GM12878 (cell line): ENCODE measurements at regions not wholly inside any gene's neighbourhood (a gene's known extent, or its start where the extent isn't known, plus 50 kb on each side); places are given as distances from the start of the nearest gene placed in this dataset. TPM values are rescaled to one million over a fixed set of nuclear protein-coding genes. Genes with fewer than 3 reads are reported as not detected.

Experiments used
- ATAC-seq: fragments of 200-7000 bp; cut with Tn5 transposase; 3 replicates; pipeline ENCODE4 v1.9.1; 2020; ENCODE audit warnings: mild to moderate bottlenecking, moderate library complexity
- BruUV-seq: library from RNA; stranded (reverse); fragments of 400-500 nt; replicated peaks from 2 replicates; lab custom pipeline; 2021; lab: Mats Ljungman, UMichigan
- CTCF ChIA-PET: fragments of 300-600 bp; sonication (Branson Sonifier 250); formaldehyde crosslinking; extraction: SDS; loops from one replicate; lab custom pipeline; 2021; ENCODE audit warnings: inconsistent platforms; lab: Yijun Ruan, JAX
- POLR2A ChIA-PET: fragments of 350-600 bp; formaldehyde crosslinking; extraction: SDS; loops from one replicate; lab custom pipeline; 2021; ENCODE audit warnings: inconsistent platforms; lab: Charles Lee
- RAD21 ChIA-PET: fragments of 300-600 bp; sonication (Branson Sonifier 250); formaldehyde crosslinking; loops from one replicate; lab custom pipeline; 2023; ENCODE audit warnings: antibody characterized with exemption; ENCODE audit not compliant: unreplicated experiment; lab: Charles Lee
- SMC1A ChIA-PET: fragments of 300-600 bp; sonication (Branson Sonifier 250); formaldehyde crosslinking; loops from one replicate; lab custom pipeline; 2023; ENCODE audit not compliant: unreplicated experiment, uncharacterized antibody; lab: Charles Lee
- DNase-seq: peaks from one replicate; pipeline ENCODE4 v3.0.0-alpha.2; 2011; ENCODE audit warnings: low read depth, low spot score
- FAIRE-seq: peaks from 3 replicates; lab custom pipeline; 2011; peaks lifted over from hg19 to GRCh38; lab: Jason Lieb, UNC
- H2AFZ ChIP-seq: 2 replicates; pipeline ENCODE4 v1.6.0; 2011; ENCODE audit warnings: low read depth, low read length, control low read depth; ENCODE audit not compliant: control insufficient read depth
- H3K27ac ChIP-seq: 2 replicates; pipeline ENCODE4 v1.5.1; 2011; ENCODE audit warnings: control low read depth; ENCODE audit not compliant: control insufficient read depth, insufficient read depth
- H3K27me3 ChIP-seq, 2 experiments: replicated peaks in 1 of 2; 2 replicates each; pipeline versions ENCODE4 v1.6.0 to v1.6.1; 2011; ENCODE audit warnings: low read length in 1 of 2; ENCODE audit not compliant: control insufficient read depth in 2 of 2, insufficient read depth in 2 of 2
- H3K36me3 ChIP-seq, 2 experiments: 2 replicates each; pipeline ENCODE4 v1.5.1; 2011; ENCODE audit warnings: low read length in 1 of 2; ENCODE audit not compliant: control insufficient read depth in 2 of 2, insufficient read depth in 2 of 2
- H3K4me1 ChIP-seq: 2 replicates; pipeline ENCODE4 v1.6.1; 2011; ENCODE audit warnings: mild to moderate bottlenecking, low read length, moderate library complexity, mixed read lengths; ENCODE audit not compliant: control insufficient read depth, insufficient read depth
- H3K4me2 ChIP-seq: 2 replicates; pipeline ENCODE4 v1.6.0; 2011; ENCODE audit warnings: control low read depth; ENCODE audit not compliant: control insufficient read depth, insufficient read depth
- H3K4me3 ChIP-seq: fragments of 200-600 bp; sonication (generic); 2 replicates; pipeline ENCODE4 v1.5.1; 2016
- H3K79me2 ChIP-seq: 2 replicates; pipeline ENCODE4 v1.6.0; 2011; ENCODE audit warnings: low read length; ENCODE audit not compliant: control insufficient read depth, insufficient read depth
- H3K9ac ChIP-seq: 2 replicates; pipeline ENCODE4 v1.8.0; 2011; ENCODE audit warnings: low read length, control low read depth, mixed read lengths; ENCODE audit not compliant: control insufficient read depth, insufficient read depth
- H3K9me3 ChIP-seq: replicated peaks from 3 replicates; pipeline ENCODE4 v1.5.1; 2011; ENCODE audit warnings: mild to moderate bottlenecking, low read length; ENCODE audit not compliant: control insufficient read depth, insufficient read depth
- H4K20me1 ChIP-seq: 2 replicates; pipeline ENCODE4 v1.6.0; 2011; ENCODE audit not compliant: control insufficient read depth, insufficient read depth
- SIX5 ChIP-seq: IDR thresholded peaks from 2 replicates; pipeline ENCODE4 v1.6.1; 2011; ENCODE audit warnings: mild to moderate bottlenecking, low read depth, low read length, moderate library complexity; ENCODE audit not compliant: severe bottlenecking
- ZNF274 ChIP-seq: IDR thresholded peaks from one replicate; pipeline ENCODE4 v1.8.0; 2011; ENCODE audit not compliant: insufficient read length, insufficient read depth
- WGBS: methylation state at CpG from one replicate; pipeline ENCODE4 v1.1.6; 2016; ENCODE audit warnings: low lambda C conversion rate; ENCODE audit not compliant: insufficient replicate concordance, insufficient coverage; ENCODE audit errors: missing lambda C conversion rate; 5-methylcytosine and 5-hydroxymethylcytosine counted together
- in situ Hi-C: fragments of 300-500 bp; cut with MboI; formaldehyde crosslinking; loops from 9 replicates; pipeline ENCODE4 v1.14.3; 2018; ENCODE audit warnings: mixed read lengths
- intact Hi-C: fragments of 100-400 bp; cut with micrococcal nuclease; formaldehyde crosslinking; loops from one replicate; pipeline ENCODE4 v1.14.2; 2022; ENCODE audit not compliant: unreplicated experiment
- small RNA-seq: library from RNA; depleted of rRNA; stranded (forward); fragments of <200 nt; gene quantifications from one replicate; pipeline ENCODE3, GENCODE V24; 2014
- TF ChIP-seq, protein P1 (sequence below): fragments of 450-650 bp; IDR thresholded peaks from 2 replicates; pipeline ENCODE4 v1.6.1; 2017; ENCODE audit warnings: mild to moderate bottlenecking
- TF ChIP-seq, protein P2 (sequence below): fragments of 450-650 bp; formaldehyde crosslinking; IDR thresholded peaks from 2 replicates; pipeline ENCODE4 v1.4.0; 2022; ENCODE audit warnings: mild to moderate bottlenecking, moderate library complexity

DNA sequence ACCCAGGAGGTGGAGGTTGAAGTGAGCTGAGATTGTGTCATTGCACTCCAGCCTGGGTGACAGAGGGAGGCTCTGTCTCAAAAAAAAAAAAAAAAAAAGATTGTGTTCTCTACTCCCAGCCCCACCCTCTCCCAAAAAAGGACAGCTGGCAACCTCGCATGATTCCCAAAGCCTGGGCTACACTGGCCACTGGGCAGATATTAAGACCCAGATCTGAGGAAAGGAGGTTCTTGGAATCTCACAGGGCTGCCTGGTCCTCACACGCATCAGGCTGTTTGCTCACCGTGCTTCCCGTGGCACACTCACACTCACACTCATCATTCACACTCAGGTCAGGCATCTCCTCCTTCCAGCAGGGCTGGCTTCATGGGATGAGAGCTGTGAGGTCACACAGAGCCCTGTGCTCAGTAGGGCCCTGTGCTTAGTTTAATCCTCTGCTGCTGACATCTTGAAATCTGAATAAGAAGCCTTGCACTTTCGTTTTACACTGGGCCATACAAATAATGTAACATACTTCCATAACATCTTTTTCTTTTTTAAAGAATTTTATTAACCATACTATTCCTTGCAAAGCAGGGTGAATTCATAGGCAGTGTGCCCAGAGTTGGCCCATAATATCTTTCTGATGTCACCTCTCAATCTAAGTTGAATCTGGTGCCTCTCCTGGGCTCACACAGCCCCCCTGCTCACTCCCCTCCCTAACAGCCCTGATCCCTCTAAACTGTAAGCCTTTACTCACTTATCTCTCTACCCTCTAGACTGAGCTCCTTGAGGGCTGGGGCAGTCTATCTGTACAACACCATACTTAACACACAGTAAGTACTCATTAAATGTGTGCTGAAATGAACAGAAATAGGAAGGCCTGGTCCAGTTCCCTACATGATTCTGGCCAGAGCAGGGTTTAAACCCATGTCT is 50.2 kb upstream of the C15orf39 start:
- H3K79me2 ChIP-seq: no peaks in the 10 kb centered on the region
- H3K27me3 ChIP-seq: no peaks in the 10 kb centered on the region
- ChIA-PET SMC1A (interaction anchor here (0.8 to 2.0 kb wide), 8 partner anchors 12 to 107 kb away, joined by 3 to 8 read pairs (median 4); no protein-coding TSS in a partner anchor), CTCF (interaction anchor here (2.0 kb wide), 1 partner anchor 48 kb away, joined by 7 read pairs; no protein-coding TSS in a partner anchor), POLR2A (interaction anchor here (0.6 to 1.5 kb wide), 4 partner anchors 17 to 107 kb away, joined by 3 to 5 read pairs (median 4); no protein-coding TSS in a partner anchor), RAD21 (interaction anchor here (1.3 to 2.5 kb wide), 3 partner anchors 11 to 108 kb away, joined by 3 to 8 read pairs (median 5); no protein-coding TSS in a partner anchor)
- in situ Hi-C loops: no loop called here
- H3K4me1 ChIP-seq: peaks cover 32% of the 10 kb centered on the region
- 80% methylated on average over 5 of the region's 5 CpGs for WGBS
- H3K9me3 ChIP-seq: peaks cover 2% of the 10 kb centered on the region; the same call in 2 of the 3 replicates
- peak; percentile 31 for FAIRE-seq
- no peaks in the 10 kb centered on the region for H3K36me3 ChIP-seq
- ATAC-seq: peak; percentile 22; the same call in 2 of the 3 replicates
- DNase-seq: no peak
- no TSS peak for BruUV-seq
- H3K4me3 ChIP-seq: no peak overlapping the region
- H3K9ac ChIP-seq: no peak overlapping the region
- peak overlapping the region; percentile 3 for H3K27ac ChIP-seq
- no peak for TF ChIP-seq SIX5
- no peak for TF ChIP-seq ZNF274
- TF ChIP-seq, protein P1, sequence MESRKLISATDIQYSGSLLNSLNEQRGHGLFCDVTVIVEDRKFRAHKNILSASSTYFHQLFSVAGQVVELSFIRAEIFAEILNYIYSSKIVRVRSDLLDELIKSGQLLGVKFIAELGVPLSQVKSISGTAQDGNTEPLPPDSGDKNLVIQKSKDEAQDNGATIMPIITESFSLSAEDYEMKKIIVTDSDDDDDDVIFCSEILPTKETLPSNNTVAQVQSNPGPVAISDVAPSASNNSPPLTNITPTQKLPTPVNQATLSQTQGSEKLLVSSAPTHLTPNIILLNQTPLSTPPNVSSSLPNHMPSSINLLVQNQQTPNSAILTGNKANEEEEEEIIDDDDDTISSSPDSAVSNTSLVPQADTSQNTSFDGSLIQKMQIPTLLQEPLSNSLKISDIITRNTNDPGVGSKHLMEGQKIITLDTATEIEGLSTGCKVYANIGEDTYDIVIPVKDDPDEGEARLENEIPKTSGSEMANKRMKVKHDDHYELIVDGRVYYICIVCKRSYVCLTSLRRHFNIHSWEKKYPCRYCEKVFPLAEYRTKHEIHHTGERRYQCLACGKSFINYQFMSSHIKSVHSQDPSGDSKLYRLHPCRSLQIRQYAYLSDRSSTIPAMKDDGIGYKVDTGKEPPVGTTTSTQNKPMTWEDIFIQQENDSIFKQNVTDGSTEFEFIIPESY: no peak
- TF ChIP-seq, protein P2, sequence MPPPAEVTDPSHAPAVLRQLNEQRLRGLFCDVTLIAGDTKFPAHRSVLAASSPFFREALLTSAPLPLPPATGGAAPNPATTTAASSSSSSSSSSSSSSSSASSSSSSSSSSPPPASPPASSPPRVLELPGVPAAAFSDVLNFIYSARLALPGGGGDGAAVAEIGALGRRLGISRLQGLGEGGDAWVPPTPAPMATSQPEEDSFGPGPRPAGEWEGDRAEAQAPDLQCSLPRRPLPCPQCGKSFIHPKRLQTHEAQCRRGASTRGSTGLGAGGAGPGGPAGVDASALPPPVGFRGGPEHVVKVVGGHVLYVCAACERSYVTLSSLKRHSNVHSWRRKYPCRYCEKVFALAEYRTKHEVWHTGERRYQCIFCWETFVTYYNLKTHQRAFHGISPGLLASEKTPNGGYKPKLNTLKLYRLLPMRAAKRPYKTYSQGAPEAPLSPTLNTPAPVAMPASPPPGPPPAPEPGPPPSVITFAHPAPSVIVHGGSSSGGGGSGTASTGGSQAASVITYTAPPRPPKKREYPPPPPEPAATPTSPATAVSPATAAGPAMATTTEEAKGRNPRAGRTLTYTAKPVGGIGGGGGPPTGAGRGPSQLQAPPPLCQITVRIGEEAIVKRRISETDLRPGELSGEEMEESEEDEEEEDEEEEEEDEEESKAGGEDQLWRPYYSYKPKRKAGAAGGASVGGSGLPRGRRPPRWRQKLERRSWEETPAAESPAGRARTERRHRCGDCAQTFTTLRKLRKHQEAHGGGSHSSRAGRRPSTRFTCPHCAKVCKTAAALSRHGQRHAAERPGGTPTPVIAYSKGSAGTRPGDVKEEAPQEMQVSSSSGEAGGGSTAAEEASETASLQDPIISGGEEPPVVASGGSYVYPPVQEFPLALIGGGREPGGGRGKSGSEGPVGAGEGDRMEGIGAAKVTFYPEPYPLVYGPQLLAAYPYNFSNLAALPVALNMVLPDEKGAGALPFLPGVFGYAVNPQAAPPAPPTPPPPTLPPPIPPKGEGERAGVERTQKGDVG: no peak
- H2AFZ ChIP-seq: peak overlapping the region; percentile 61
- no peaks in the 10 kb centered on the region for H4K20me1 ChIP-seq
- H3K4me2 ChIP-seq: peak overlapping the region; percentile 15; the same call in 1 of the 2 replicates
- intact Hi-C loops: no loop called here

Small RNA genes in the stretch of these regions (small RNA-seq; reads per million reads assigned to genes)
- not detected for gene RF00017
- not detected for gene RF00601
